A549 (cell line): ENCODE measurements at regions not wholly inside any gene's neighbourhood (a gene's known extent, or its start where the extent isn't known, plus 50 kb on each side); places are given as distances from the start of the nearest gene placed in this dataset.

Experiments
- EP300 ChIP-seq, 2 experiments: fragments of >200 bp; sonication (Bioruptor Twin); formaldehyde crosslinking; IDR thresholded peaks; 2 replicates in 1 of 2; 3 replicates in 1 of 2; pipeline ENCODE4 v1.6.1; 2016 to 2017
- TF ChIP-seq, protein P1 (sequence below): IDR thresholded peaks from 2 replicates; pipeline ENCODE4 v1.6.1; 2012; ENCODE audit warnings: low read depth, borderline replicate concordance

DNA sequence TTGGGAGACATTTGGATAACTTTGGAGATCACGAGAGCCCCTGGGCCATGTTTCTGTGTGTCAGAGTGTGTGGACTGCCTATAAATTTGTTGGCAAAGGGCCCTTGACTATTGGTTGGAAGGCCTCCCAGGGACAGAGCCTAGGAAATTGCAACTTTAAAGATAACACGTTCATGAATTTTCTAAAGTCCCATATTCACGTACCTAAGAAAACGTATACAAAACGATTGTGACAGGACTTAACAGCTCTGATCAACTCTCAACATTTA is 55.8 kb downstream of the DOP1B start:
- TF ChIP-seq EP300 (IDR thresholded peaks at IDR 0.05), result no peak
- TF ChIP-seq, protein P1, sequence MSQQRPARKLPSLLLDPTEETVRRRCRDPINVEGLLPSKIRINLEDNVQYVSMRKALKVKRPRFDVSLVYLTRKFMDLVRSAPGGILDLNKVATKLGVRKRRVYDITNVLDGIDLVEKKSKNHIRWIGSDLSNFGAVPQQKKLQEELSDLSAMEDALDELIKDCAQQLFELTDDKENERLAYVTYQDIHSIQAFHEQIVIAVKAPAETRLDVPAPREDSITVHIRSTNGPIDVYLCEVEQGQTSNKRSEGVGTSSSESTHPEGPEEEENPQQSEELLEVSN, result no peak
